SH-SY5Y (cell line): ENCODE measurements at regions not wholly inside any gene's neighbourhood (a gene's known extent, or its start where the extent isn't known, plus 50 kb on each side); places are given as distances from the start of the nearest gene placed in this dataset.

Experiments
- GATA2 ChIP-seq: IDR thresholded peaks from 2 replicates; pipeline ENCODE4 v1.6.1; 2011; ENCODE audit warnings: mild to moderate bottlenecking, low read depth, low read length
- GATA3 ChIP-seq: IDR thresholded peaks from 2 replicates; pipeline ENCODE4 v1.6.1; 2011; ENCODE audit warnings: low read depth, mild to moderate bottlenecking, low read length, moderate library complexity

DNA sequence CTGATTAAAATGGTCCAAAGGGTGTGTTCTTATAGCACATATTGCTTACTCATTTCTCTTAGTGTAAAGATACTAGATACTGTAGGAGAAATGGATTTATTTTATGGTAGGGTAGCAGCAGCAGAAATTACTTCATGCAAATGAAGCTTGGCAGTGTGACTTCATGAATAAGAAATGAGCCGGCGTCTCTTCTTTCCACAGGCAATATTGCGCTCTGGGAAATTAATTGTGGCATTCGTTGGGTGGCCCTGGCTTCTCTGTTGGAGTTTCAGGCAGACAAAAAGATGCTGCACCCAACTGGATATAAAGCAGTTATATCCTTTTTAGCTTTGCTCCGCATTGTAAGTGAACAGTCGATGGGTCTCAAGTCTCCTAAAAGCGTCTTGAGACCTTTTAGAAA lies 211.0 kb upstream of the NAV2 start:
- no peak for TF ChIP-seq GATA2
- no peak for TF ChIP-seq GATA3
